Smooth muscle cell (in vitro differentiated cells): ENCODE measurements at regions not wholly inside any gene's neighbourhood (a gene's known extent, or its start where the extent isn't known, plus 50 kb on each side); places are given as distances from the start of the nearest gene placed in this dataset.

Experiments used
- DNase-seq: peaks from one replicate; lab custom pipeline; 2025; ENCODE audit not compliant: unreplicated experiment; lab: John Stamatoyannopoulos, UW
- H2AFZ ChIP-seq: fragments of 200-600 bp; sonication (generic); 2 replicates; pipeline ENCODE4 v1.6.0; 2016; ENCODE audit warnings: antibody characterized with exemption, low read depth, mild to moderate bottlenecking
- H3F3A ChIP-seq: fragments of 200-600 bp; sonication (generic); 2 replicates; pipeline ENCODE4 v1.6.0; 2017; ENCODE audit warnings: antibody characterized with exemption, low read depth
- H3K27ac ChIP-seq: fragments of 200-600 bp; sonication (generic); 2 replicates; pipeline ENCODE4 v1.5.1; 2016; ENCODE audit warnings: low read depth, mild to moderate bottlenecking
- H3K27me3 ChIP-seq: fragments of 200-600 bp; sonication (generic); 2 replicates; pipeline ENCODE4 v1.6.1; 2016; ENCODE audit warnings: low read depth, mild to moderate bottlenecking
- H3K36me3 ChIP-seq: fragments of 200-600 bp; sonication (generic); 2 replicates; pipeline ENCODE4 v1.5.1; 2016; ENCODE audit warnings: low read depth
- H3K4me1 ChIP-seq: fragments of 200-600 bp; sonication (generic); 2 replicates; pipeline ENCODE4 v1.5.1; 2016; ENCODE audit warnings: low read depth
- H3K4me2 ChIP-seq: fragments of 200-600 bp; sonication (generic); 2 replicates; pipeline ENCODE4 v1.6.0; 2016; ENCODE audit warnings: mild to moderate bottlenecking
- H3K4me3 ChIP-seq: fragments of 200-600 bp; sonication (generic); 2 replicates; pipeline ENCODE4 v1.5.1; 2016; ENCODE audit warnings: mild to moderate bottlenecking
- H3K79me2 ChIP-seq: fragments of 200-600 bp; sonication (generic); 2 replicates; pipeline ENCODE4 v1.6.0; 2016; ENCODE audit warnings: low read depth, mild to moderate bottlenecking
- H3K9ac ChIP-seq: fragments of 200-600 bp; sonication (generic); 2 replicates; pipeline ENCODE4 v1.6.0; 2016; ENCODE audit warnings: low read depth
- H3K9me3 ChIP-seq: fragments of 200-600 bp; sonication (generic); replicated peaks from 2 replicates; pipeline ENCODE4 v1.5.1; 2016; ENCODE audit warnings: low read depth
- H4K20me1 ChIP-seq: fragments of 200-600 bp; sonication (generic); 2 replicates; pipeline ENCODE4 v1.6.0; 2016; ENCODE audit warnings: low read depth
- WGBS: methylation state at CpG from one replicate; pipeline ENCODE4 v1.1.7; 2016; ENCODE audit warnings: low lambda C conversion rate; 5-methylcytosine and 5-hydroxymethylcytosine counted together
- TF ChIP-seq, protein P1 (sequence below): fragments of 200-600 bp; sonication (generic); IDR thresholded peaks from 2 replicates; pipeline ENCODE4 v1.5.1; 2017; ENCODE audit warnings: borderline replicate concordance, mild to moderate bottlenecking, antibody characterized with exemption; ENCODE audit not compliant: insufficient read depth, poor library complexity, severe bottlenecking

DNA sequence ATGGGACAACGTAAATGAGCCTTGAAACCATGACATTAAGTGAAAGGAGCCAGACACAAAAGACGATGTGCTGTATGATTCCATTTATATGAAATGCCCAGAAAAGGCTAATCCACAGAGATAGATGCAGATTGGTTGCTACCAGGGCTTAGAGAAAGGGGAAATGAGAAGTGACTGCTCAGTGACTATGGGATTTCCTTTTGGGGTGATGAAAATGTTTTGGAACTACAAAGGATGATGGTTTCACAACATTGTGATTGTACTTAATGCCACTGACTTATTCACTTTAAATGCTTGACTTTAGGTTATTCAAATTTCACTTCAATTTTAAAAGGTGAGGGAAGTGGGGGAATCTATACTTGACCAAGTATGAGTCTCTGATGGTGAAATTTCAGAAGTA lies 414.3 kb downstream of the SETD4 start:
- Histone ChIP-seq H4K20me1 (no peaks in the 10 kb centered on the region), H2AFZ (no peak overlapping the region), H3K4me2 (no peak overlapping the region), H3K9me3 (no peaks in the 10 kb centered on the region), H3K4me1 (no peaks in the 10 kb centered on the region), H3K27me3 (no peaks in the 10 kb centered on the region), H3K27ac (no peak overlapping the region), H3K36me3 (no peaks in the 10 kb centered on the region), H3K4me3 (no peak overlapping the region), H3K79me2 (no peaks in the 10 kb centered on the region), H3K9ac (no peak overlapping the region), H3F3A (no peaks in the 10 kb centered on the region)
- no peak for DNase-seq
- TF ChIP-seq, protein P1, sequence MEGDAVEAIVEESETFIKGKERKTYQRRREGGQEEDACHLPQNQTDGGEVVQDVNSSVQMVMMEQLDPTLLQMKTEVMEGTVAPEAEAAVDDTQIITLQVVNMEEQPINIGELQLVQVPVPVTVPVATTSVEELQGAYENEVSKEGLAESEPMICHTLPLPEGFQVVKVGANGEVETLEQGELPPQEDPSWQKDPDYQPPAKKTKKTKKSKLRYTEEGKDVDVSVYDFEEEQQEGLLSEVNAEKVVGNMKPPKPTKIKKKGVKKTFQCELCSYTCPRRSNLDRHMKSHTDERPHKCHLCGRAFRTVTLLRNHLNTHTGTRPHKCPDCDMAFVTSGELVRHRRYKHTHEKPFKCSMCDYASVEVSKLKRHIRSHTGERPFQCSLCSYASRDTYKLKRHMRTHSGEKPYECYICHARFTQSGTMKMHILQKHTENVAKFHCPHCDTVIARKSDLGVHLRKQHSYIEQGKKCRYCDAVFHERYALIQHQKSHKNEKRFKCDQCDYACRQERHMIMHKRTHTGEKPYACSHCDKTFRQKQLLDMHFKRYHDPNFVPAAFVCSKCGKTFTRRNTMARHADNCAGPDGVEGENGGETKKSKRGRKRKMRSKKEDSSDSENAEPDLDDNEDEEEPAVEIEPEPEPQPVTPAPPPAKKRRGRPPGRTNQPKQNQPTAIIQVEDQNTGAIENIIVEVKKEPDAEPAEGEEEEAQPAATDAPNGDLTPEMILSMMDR, result no peak
- 93% methylated on average over 2 of the region's 2 CpGs for WGBS

- H3K79me2 ChIP-seq, result no peaks in the 10 kb centered on the region
- H3K9me3 ChIP-seq, result no peaks in the 10 kb centered on the region
- H3K27me3 ChIP-seq, result no peaks in the 10 kb centered on the region
- 89% methylated on average over 2 of the region's 2 CpGs for WGBS
- H3K27ac ChIP-seq, result no peak overlapping the region
- H3K9ac ChIP-seq, result no peak overlapping the region
- TF ChIP-seq, protein P1, result no peak
- no peak overlapping the region for H3K4me3 ChIP-seq
- H3F3A ChIP-seq, result no peaks in the 10 kb centered on the region
- no peaks in the 10 kb centered on the region for H4K20me1 ChIP-seq
- H3K36me3 ChIP-seq, result no peaks in the 10 kb centered on the region
- H3K4me2 ChIP-seq, result no peak overlapping the region
- H3K4me1 ChIP-seq, result no peaks in the 10 kb centered on the region
- no peak overlapping the region for H2AFZ ChIP-seq
- no peak for DNase-seq
These were observed 415.8 kb downstream of the SETD4 start for GRCh38 chr21:35644523-35644922.

- no peaks in the 10 kb centered on the region for H3K9me3 ChIP-seq
- TF ChIP-seq, protein P1, result no peak
- DNase-seq, result no peak
- no peak overlapping the region for H3K9ac ChIP-seq
- no peaks in the 10 kb centered on the region for H3K79me2 ChIP-seq
- H4K20me1 ChIP-seq, result no peaks in the 10 kb centered on the region
- no peaks in the 10 kb centered on the region for H3F3A ChIP-seq
- H3K4me3 ChIP-seq, result no peak overlapping the region
- H2AFZ ChIP-seq, result no peak overlapping the region
- no peak overlapping the region for H3K27ac ChIP-seq
- no peak overlapping the region for H3K4me2 ChIP-seq
- no peaks in the 10 kb centered on the region for H3K36me3 ChIP-seq
- H3K27me3 ChIP-seq, result no peaks in the 10 kb centered on the region
- no peaks in the 10 kb centered on the region for H3K4me1 ChIP-seq
- 95% methylated on average over 4 of the region's 4 CpGs for WGBS
These were observed 417.1 kb downstream of the SETD4 start for GRCh38 chr21:35643176-35643575.

- Histone ChIP-seq H4K20me1 (no peaks in the 10 kb centered on the region), H3F3A (no peaks in the 10 kb centered on the region), H3K79me2 (no peaks in the 10 kb centered on the region), H2AFZ (peak overlapping the region; percentile 8), H3K4me2 (peak overlapping the region; percentile 24), H3K4me3 (no peak overlapping the region), H3K27ac (no peak overlapping the region), H3K4me1 (no peaks in the 10 kb centered on the region), H3K9me3 (no peaks in the 10 kb centered on the region), H3K36me3 (no peaks in the 10 kb centered on the region), H3K9ac (no peak overlapping the region), H3K27me3 (no peaks in the 10 kb centered on the region)
- 89% methylated on average over 4 of the region's 4 CpGs for WGBS
- TF ChIP-seq, protein P1, result no peak
- DNase-seq, result no peak
These were observed 418.9 kb downstream of the SETD4 start for GRCh38 chr21:35641271-35642016.
